Right atrium auricular region (tissue), 2 donors: ENCODE measurements at regions not wholly inside any gene's neighbourhood (a gene's known extent, or its start where the extent isn't known, plus 50 kb on each side); places are given as distances from the start of the nearest gene placed in this dataset.

Experiments used
- DNase-seq: peaks from one replicate; pipeline ENCODE4 v3.0.0-alpha.2; 2019; ENCODE audit warnings: low spot score
- H3K27ac ChIP-seq, 2 donors: fragments of 200-600 bp; sonication (generic); 1 replicate in 1 of 2; 2 replicates in 1 of 2; pipeline ENCODE4 v1.5.1; 2016 to 2019
- H3K27me3 ChIP-seq, 2 donors: fragments of 200-600 bp; sonication (generic); one replicate each; pipeline versions ENCODE4 v1.5.1 to v1.6.0; 2017 to 2019
- H3K36me3 ChIP-seq: fragments of 200-600 bp; sonication (generic); one replicate; pipeline ENCODE4 v1.5.1; 2016
- H3K4me1 ChIP-seq, 2 donors: fragments of 200-600 bp; sonication (generic); one replicate each; pipeline versions ENCODE4 v1.5.1 to v1.6.0; 2017 to 2019
- H3K4me3 ChIP-seq, 2 donors: fragments of 200-600 bp; sonication (generic); 1 replicate in 1 of 2; 2 replicates in 1 of 2; pipeline ENCODE4 v1.5.1; 2017 to 2019; ENCODE audit warnings: mild to moderate bottlenecking in 1 of 2, moderate library complexity in 1 of 2
- H3K9me3 ChIP-seq, 2 donors: fragments of 200-600 bp; sonication (generic); one replicate each; pipeline ENCODE4 v1.5.1; 2019
- CTCF ChIP-seq, 2 donors: fragments of 200-600 bp; sonication (generic); IDR thresholded peaks; one replicate each; pipeline ENCODE4 v1.5.1; 2019; ENCODE audit warnings: antibody characterized with exemption in 2 of 2

GRCh38 chr17:62161405-62162148 lies 96.5 kb upstream of the MED13 start:
- H3K36me3 ChIP-seq, result no peaks in the 10 kb centered on the region
- TF ChIP-seq CTCF (IDR thresholded peaks at IDR 0.05), result no peak
- no peak overlapping the region for H3K27ac ChIP-seq
- no peaks in the 10 kb centered on the region for H3K4me1 ChIP-seq
- no peaks in the 10 kb centered on the region for H3K27me3 ChIP-seq
- DNase-seq, result no peak
- H3K9me3 ChIP-seq, result no peaks in the 10 kb centered on the region
- H3K4me3 ChIP-seq, result no peak overlapping the region

- no peak for DNase-seq
- H3K27me3 ChIP-seq, result no peaks in the 10 kb centered on the region
Observed at GRCh38 chr17:62160816-62161215, 95.7 kb upstream of the MED13 start.

GRCh38 chr17:62159994-62160393 lies 94.9 kb upstream of the MED13 start:
- no peaks in the 10 kb centered on the region for H3K4me1 ChIP-seq
- TF ChIP-seq CTCF (IDR thresholded peaks at IDR 0.05), result no peak
- no peaks in the 10 kb centered on the region for H3K27me3 ChIP-seq
- no peak overlapping the region for H3K4me3 ChIP-seq
- H3K9me3 ChIP-seq, result no peaks in the 10 kb centered on the region
- H3K27ac ChIP-seq, result no peak overlapping the region
- no peak for DNase-seq
- no peaks in the 10 kb centered on the region for H3K36me3 ChIP-seq

More at GRCh38 chr17:62160816-62161215, 95.7 kb upstream of the MED13 start:
- TF ChIP-seq CTCF (IDR thresholded peaks at IDR 0.05), result no peak
- no peak overlapping the region for H3K27ac ChIP-seq
- no peak overlapping the region for H3K4me3 ChIP-seq
- no peaks in the 10 kb centered on the region for H3K9me3 ChIP-seq
- no peaks in the 10 kb centered on the region for H3K4me1 ChIP-seq
- H3K36me3 ChIP-seq, result no peaks in the 10 kb centered on the region

DNA sequence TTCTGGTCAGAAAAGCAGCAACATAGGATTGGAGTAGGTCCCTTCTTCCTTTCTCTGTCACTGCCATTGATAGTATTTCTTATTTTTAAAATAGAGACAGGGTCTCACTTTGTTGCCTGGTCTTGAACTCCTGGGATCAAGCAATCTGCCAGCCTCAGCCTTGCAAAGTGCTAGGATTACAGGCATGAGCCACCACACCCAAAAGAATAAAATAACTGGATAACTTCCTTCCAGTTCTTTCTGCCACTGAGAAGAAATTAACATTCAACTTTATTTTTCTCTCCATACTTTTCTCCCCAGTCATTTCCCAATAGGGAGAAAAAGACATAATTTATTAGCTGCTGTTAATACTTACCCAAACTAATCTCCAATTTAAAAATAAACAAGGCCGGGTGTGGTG lies 91.9 kb upstream of the MED13 start:
- Histone ChIP-seq H3K27ac (no peak overlapping the region), H3K36me3 (no peaks in the 10 kb centered on the region), H3K27me3 (no peaks in the 10 kb centered on the region), H3K9me3 (no peaks in the 10 kb centered on the region), H3K4me1 (no peaks in the 10 kb centered on the region), H3K4me3 (no peak overlapping the region)
- TF ChIP-seq CTCF (IDR thresholded peaks at IDR 0.05), result no peak
- DNase-seq, result no peak

GRCh38 chr17:62154909-62155308 lies 89.8 kb upstream of the MED13 start:
- Histone ChIP-seq H3K36me3 (no peaks in the 10 kb centered on the region), H3K27me3 (no peaks in the 10 kb centered on the region), H3K4me3 (no peak overlapping the region), H3K27ac (no peak overlapping the region), H3K9me3 (no peaks in the 10 kb centered on the region), H3K4me1 (no peaks in the 10 kb centered on the region)
- no peak for TF ChIP-seq CTCF (IDR thresholded peaks at IDR 0.05)
- no peak for DNase-seq

- DNase-seq, result no peak
- Histone ChIP-seq H3K36me3 (no peaks in the 10 kb centered on the region), H3K27me3 (no peaks in the 10 kb centered on the region), H3K4me1 (no peaks in the 10 kb centered on the region), H3K9me3 (no peaks in the 10 kb centered on the region), H3K4me3 (no peak overlapping the region), H3K27ac (no peak overlapping the region)
- no peak for TF ChIP-seq CTCF (IDR thresholded peaks at IDR 0.05)
Observed at GRCh38 chr17:62150471-62150870, 85.4 kb upstream of the MED13 start.
